ENCODE measurements at regions not wholly inside any gene's neighbourhood (a gene's known extent, or its start where the extent isn't known, plus 50 kb on each side); places are given as distances from the start of the nearest gene placed in this dataset.

DNA sequence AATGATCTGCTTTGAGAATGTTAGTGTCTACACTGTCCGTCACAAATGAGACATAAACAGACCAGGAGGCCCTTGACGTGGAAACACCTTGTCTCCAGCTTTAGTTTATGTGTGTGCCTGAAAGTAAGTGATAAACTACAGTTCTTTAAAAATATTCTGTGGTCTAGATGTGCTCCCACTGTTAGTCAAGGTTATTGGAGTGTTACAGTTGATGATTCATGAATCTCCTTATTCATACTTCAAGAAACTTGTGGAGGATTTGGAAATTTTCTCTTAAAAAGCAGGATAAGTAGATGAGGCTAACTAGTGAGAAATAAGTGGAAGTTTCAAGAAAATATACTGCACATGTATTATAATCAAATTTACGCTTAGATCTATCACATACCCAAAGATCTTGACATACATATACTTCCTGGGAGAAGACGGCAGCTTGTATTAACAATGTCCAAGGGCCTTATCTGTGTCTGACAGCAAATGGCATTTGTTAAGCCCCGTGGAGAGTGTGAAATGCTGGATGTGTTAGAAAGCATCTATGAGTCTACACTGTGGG is 90.5 kb upstream of the MBOAT1 start:
- TF ChIP-seq, protein P1, sequence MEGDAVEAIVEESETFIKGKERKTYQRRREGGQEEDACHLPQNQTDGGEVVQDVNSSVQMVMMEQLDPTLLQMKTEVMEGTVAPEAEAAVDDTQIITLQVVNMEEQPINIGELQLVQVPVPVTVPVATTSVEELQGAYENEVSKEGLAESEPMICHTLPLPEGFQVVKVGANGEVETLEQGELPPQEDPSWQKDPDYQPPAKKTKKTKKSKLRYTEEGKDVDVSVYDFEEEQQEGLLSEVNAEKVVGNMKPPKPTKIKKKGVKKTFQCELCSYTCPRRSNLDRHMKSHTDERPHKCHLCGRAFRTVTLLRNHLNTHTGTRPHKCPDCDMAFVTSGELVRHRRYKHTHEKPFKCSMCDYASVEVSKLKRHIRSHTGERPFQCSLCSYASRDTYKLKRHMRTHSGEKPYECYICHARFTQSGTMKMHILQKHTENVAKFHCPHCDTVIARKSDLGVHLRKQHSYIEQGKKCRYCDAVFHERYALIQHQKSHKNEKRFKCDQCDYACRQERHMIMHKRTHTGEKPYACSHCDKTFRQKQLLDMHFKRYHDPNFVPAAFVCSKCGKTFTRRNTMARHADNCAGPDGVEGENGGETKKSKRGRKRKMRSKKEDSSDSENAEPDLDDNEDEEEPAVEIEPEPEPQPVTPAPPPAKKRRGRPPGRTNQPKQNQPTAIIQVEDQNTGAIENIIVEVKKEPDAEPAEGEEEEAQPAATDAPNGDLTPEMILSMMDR (IDR thresholded peaks at IDR 0.05), result no peak
- TF ChIP-seq EP300 (IDR thresholded peaks at IDR 0.05) (no peak), POLR2A (IDR thresholded peaks at IDR 0.05) (no peak)
